Mucosa of gallbladder (tissue), 1 donor: ENCODE measurements at regions not wholly inside any gene's neighbourhood (a gene's known extent, or its start where the extent isn't known, plus 50 kb on each side); places are given as distances from the start of the nearest gene placed in this dataset.
A peak's percentile ranks its signal among the peaks of the same experiment; 100 is the strongest.
"Not testable (repeated sequence)": the region's sequence is repeated elsewhere in the genome, so short reads cannot be mapped to it uniquely, and the experiment has no call there.

Source experiments
- DNase-seq: peaks from one replicate; pipeline ENCODE4 v3.0.0-alpha.2; 2020; ENCODE audit warnings: low spot score
- donor health status: DM: no; HTN: no; CAD: no.

DNA sequence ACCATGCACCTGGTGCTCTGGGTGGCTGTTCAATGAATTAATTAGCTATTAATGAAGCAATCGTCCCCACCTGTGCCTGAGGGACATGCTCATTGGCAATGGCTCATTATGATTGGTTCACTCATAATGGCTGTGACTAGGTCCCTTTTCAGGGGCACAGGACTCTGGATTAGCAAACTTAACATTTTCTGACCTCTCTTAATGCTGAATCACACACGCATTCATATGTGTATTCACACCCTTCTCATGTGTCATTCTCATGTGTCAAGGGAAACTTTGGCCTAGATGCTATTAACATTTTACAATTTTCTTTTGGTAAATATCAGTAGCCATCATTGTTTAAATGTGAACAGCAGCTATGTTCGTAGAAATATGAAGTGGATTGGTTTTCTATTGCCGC lies 98.9 kb upstream of the PMAIP1 start:
- no peak for DNase-seq

DNA sequence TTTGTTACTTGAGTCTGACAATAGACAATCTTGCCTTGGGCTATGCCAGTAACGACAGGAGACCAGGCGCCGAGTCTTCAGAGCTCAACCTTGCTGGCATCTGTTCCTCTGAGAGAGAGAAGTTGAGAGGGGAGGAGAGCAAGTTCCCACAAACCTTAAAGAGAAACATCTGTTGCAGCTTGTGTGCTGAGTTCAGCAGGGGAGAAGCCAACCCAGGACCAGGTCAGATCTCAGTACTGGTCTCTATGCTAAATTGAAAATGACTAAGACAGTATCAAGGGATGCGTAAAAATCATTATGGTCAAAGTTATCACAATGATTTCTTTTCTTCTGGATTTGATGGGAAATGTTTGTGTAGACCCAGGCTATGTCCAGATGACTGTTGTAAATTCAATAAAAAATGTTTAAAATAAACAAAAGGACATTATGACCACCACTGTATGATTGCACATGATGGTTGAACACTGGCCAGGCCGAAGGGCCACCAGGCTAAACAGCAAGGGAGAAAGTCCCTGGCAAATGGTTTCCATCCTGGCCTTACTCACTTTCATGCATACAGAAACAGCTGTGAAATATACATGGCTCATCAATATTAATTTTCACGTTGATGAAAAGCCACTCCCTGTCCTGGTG lies 100.3 kb upstream of the PMAIP1 start:
- no peak for DNase-seq

DNA sequence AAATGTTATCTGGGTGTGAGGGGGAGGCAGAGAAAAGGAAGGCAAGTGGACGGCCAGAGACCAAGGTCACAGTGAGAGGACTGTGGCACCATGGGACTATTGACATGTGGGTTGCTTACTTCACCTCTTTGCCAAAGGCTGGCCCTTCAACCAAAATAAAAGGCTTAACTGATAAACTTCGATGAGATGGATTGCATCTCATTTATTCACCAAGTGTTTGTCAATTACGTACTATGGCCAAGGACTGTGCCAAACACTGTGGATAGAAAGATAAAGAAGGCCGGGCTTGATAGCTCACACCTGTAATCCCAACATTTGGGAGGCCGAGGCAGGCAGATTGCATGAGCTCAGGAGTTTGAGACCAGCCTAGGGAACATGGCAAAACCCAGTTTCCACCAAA lies 98.7 kb upstream of the CCBE1 start:
- no peak for DNase-seq

DNA sequence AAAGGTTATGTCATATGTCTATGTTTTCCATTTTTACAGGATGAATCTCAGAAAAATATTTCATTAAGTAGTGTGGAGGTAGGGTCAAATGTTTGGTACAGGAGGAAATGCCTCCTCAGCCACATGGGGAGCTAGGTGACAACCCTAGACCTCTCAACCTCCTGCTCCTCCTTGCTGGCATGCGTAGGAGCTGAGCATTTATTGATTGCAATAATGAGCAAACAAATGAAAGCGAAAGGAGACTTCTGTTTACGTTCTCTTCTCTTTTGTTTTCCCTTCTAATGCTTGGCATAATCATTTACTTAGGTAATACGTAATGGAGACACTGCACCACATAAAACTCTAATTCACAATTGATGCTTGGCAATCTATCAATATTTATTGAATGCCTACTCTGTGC lies 95.1 kb upstream of the CCBE1 start:
- DNase-seq, result peak; percentile 45

DNA sequence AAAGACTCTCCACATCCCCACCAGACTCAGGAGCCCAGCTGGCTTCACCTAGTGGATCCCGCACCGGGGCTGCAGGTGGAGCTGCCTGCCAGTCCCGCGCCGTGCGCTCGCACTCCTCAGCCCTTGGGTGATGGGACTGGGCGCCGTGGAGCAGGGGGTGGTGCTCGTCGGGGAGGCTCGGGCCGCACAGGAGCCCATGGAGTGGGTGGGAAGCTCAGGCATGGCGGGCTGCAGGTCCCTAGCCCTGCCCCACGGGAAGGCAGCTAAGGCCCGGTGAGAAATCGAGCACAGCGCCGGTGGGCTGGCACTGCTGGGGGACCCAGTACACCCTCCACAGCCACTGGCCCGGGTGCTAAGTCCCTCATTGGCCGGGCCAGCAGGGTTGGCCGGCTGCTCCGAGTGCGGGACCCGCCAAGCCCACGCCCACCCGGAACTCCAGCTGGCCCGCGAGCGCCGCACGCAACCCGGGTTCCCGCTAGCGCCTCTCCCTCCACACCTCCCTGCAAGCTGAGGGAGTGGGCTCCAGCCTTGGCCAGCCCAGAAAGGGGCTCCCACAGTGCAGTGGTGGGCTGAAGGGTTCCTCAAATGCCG lies 93.2 kb upstream of the CCBE1 start:
- DNase-seq, result not testable (repeated sequence)

DNA sequence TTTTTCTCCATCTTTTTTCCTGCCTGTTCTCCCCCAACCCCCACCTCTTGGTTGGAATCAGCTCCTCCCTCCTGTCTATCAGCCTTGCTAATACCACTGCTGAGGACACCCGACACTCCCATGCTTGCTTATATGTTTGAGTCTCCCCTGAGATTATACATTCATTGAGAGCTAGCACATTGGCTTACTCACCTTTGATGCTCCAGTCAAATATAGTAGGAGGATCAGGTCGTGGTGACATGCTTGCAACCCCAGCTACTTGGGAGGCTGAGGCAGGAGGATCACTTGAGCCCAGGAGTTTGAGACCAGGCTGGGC lies 91.5 kb upstream of the CCBE1 start:
- DNase-seq, result no peak

DNA sequence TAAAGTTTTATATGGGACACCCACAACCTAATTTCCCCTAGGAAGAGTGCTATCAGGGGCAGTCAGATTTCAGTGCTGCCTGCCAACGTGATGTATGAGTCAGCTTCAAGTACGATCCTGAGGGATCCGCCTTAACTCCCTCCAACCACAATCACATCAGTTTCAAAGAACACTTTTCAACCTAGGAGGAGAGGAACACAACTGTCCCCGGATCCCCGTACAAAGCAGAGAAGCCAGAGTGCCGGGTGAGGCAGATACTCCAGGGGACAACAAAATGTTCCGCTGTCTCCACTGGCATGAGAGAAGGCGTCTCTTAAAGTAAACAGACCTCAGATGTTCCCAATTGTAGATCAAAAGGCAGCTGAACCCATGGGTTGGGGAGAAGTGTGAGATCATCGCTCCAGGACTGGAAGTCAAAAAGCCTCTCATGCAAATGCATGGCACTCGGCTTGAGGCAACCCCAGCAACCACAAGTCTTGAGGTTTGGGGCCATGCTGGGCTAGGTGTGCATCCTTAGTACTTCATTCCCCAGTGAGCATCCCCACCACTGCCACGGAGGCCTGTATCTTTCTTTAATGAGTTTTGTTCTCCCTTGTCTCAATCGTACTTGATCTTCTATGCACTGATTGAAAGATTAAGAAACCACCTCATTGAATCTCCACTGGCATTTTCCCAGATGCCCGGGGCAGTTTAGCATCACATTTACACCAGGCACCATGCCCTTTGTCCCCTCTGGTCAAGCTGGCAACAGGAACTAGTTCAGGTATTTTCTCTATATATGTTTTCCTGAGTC lies 91.0 kb upstream of the CCBE1 start:
- peak; percentile 17 for DNase-seq

DNA sequence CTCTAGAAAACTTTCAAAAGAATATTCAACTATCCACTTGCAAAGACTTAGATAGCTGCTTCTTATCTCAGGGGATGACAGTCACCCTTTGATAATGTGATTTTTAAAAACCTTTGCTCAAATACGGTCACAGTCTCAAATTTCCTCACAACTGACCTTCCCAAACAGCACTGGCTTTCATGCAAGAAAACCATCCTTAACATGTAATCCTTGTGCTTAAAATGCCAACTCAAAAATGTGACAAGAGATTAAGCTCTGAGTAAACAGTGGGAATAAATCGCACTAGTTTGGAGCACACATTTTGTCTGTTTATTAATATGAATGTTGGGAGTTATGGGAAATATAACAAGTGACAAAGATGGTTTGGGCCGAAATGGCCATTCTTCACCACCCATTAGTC lies 87.5 kb upstream of the CCBE1 start:
- DNase-seq, result no peak

DNA sequence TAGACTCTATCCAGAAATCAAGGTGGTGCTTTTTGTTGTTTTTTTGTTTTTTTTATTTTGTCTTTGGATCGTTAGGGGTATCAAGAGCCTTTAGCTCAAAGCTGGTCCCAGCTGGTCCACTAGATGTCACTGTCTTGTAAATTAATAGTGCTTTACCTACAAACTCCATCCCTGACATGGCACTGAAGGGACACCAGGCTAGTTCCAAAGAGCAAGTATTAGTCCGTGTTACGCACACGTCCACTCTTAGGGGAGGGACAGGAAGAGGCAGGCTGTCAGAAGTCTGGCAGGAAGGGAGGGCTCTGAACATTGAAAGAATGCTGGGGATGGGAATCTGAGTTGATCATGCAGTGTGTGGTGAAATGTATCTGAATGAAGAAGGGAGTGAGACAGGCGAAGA lies 85.9 kb upstream of the CCBE1 start:
- peak; percentile 27 for DNase-seq

DNA sequence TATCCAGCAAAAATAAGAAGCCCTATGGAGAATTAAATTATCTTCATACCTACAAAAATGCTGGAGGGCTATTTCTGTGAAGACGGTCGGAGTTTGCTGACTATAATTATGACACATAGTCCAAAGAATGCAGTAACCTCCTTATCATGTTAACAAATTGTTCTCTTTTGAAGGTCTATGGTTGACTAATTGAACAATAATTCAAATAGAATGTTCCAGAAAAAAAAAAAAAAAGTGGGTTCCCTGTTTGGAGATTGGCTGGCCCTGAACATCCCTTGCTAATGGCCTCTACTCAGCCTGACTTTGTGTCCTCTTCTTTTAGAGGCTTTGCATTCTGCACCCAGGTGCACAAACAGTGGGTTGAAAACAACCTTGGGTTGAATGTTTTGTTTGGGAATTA lies 82.8 kb upstream of the CCBE1 start:
- DNase-seq, result no peak

DNA sequence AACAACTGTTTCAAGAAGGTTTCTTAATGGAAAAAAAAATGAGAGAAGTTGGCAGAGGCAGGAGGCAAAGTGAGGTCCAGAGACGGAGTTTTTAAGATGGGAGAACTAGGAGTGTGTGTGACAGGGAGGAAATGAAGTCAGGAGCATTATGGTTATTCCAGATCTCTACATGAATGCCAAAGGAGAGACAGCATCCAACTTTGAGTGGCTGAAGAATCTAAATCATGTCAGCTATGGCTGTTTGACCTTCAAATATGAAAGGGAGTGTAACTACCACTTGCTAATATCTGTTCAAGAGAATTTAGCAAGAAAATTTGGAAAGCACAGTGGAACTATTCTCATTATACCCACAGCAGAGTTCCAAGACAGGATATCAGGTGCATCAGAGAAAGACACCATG lies 81.2 kb upstream of the CCBE1 start:
- DNase-seq, result no peak

DNA sequence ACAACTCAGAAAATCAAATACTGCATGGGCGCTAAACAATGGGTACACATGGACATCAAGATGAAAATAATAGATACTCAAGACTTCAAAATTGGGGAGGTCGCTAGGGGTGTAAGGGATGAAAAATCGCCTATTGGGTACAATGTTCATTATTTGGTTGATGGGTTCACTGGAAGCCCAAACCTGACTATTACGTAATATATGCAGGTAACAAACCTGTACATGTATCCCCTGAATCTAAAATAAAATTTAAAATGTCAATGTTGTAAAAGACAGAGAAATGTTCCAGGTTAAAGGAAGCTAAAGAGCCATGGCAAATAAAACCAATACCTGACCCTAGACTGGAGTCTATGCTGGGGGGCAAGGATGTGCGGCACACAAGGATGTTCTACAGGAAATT lies 80.4 kb upstream of the CCBE1 start:
- no peak for DNase-seq

DNA sequence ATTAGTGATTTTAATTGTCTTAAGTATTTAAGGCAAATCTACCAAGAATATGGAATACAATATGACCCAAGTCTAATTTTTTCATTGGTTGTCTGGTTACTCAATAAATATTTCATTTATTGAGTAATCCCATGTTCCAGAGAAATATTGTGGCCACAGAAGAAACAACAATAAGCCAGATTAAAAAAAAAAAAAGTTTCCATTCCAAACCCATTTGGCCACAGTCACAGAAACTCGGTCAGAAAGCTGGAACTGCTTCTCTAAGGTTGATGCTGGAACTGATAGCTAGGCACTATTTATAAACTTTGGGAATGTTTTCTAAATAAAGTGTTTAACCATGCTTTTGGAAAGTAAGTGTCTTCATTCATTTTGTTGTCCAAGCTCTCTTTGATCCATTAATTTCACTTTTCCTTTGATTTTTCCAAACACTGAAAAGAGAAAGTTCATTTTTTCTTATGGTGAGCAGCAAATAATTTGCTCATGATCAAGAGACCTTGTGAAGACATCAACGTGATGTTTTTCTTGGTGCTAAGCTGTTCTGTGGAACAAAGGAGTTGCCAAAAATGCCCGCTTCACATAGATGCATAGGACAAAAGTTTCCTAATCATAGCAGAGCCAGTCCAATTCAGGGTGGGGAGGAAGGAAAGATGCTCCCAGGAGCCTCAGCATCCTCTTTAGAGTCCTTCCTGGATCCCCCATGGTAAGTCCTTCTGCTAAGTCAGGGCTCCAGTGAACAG lies 72.1 kb upstream of the CCBE1 start:
- DNase-seq, result no peak

DNA sequence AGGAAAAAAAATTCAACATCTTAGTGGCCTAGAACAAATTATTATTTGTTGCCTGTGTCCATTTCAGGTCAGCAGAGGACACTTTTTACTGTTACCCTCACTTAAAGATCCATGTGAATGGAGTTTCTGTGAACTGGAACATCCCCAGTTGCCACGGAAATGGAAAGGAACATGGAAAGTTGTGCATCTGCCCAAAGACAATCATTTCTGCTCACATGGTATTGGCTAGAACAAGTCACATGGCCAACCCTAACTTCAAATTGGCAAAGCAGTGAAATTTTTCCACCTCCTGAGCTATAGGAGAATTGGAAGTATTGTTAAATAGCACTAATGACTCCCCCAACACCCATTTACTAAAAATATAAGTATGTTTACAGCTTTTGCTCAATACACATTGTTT lies 71.2 kb upstream of the CCBE1 start:
- no peak for DNase-seq

DNA sequence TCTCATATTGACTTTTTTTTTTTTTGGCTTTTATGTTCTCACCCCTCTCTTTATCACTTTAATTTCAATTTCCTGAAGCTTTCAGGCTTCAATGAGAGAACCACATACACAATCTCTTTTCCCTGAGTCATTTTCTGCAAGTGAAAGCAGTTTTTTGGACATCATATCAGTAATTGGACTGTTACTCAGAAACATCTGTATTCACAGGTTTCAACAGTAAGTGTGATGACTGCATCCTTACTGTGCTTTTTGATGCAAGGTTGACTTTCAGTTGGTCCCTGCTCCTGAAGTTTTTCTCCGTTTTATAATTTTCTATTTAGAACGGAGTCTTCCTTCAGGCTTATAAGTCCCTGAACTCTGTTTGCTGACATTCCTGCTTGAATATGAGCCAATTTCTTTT lies 70.5 kb upstream of the CCBE1 start:
- no peak for DNase-seq

DNA sequence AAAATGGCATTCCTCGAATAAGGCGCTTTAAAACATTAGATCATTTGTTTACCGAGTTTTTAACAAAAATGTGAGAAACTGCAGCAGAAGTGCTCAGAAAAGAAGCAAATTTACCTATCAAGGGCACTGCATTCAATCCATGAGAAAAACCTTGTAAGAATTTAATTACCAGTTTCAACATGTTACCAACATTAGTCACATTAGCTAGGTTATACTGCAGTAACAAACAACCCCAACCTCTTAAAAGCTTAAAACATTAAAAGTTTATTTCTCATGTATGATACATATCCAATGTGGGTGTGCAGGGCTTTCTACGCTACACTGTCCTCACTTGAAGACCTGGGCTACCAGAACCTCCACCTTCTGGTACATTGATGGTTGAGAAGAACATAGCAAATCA lies 68.1 kb upstream of the CCBE1 start:
- no peak for DNase-seq

DNA sequence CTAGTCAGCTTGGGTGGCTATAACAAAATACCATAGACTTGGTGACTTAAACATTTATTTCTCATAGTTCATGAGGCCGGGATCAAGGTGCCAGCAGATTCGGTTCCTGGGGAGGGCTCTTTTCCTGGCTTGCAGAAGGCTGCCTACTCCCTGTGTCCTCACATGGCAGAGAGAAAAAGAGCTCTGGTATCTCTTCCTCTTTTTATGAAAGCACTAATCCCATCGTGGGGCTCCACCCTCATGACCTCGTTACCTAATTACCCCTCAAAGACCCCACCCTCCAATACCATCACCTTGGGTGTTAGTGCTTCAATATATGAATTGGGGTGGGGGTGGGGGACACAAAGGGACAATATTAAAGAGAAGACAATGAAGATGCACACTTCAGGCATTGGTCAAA lies 67.1 kb upstream of the CCBE1 start:
- no peak for DNase-seq

DNA sequence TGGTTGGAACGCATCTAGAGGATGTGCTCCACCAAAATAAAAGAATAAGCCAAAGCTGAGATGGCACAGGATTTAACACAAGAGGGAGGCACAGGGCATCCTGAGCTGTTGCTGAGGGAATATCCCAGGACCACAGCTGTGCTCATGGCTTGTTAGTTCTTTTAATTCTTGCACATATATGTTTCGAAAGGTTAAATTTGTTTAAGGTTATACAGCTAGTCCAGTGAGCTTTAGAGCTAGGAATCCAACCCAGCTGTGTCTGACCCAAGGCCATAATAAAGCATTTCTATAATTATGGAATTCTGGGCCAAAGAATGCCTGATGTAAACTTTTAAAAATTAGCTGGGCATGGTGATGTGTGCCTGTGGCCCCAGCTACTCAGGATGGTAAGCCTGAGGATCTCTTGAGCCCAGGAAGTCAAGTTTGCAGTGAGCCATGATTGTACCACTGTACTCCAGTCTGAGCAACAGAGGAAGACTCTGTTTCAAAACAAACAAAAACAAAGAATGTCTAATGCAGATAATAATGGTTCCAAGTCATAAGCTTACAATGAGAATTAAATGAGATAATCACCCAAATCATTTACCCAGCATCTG lies 66.4 kb upstream of the CCBE1 start:
- DNase-seq, result no peak

DNA sequence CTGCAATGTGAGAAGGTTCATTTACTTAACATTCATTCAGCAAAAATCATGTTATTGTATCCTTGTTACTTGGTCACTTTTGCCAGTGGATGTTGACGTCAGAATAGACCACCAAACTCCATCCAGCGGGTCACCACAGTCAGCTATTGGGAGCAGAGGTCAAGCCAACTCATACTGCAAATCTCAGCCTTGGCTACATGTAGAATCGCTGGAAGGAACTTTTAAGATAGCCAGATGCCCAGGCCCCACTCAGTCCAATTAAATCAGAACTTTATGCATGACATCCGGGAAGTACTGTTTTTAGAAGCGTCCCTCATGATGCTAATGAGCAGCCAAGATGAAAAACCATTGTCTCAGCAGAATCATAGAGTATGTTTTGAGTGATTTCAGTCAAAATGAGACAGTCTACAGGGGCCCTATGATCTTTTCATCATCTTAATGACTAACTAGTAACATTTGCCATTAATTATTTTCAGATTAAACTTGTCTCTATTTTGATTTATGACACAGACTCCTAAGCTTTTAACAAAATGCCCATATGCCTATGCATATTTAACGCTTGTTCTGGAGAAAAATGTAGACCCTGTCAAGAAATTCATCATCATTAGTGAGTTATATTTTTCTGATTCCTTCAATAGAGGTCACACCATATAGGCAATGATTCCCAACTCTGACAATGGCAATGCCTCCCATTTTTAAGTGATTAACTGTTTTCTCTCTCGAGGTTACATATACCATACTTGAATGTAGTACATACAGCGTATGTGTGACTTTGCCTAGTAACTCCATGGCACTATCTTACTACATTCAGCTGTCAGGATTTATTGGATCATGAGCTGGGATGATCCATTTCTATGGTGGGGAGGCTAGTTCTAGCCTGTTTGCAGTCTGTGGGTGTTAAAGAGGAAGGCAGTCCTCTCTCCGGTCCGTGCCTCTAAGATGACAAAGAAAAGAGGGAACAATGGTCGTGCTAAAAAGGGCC lies 63.7 kb upstream of the CCBE1 start:
- DNase-seq, result no peak

DNA sequence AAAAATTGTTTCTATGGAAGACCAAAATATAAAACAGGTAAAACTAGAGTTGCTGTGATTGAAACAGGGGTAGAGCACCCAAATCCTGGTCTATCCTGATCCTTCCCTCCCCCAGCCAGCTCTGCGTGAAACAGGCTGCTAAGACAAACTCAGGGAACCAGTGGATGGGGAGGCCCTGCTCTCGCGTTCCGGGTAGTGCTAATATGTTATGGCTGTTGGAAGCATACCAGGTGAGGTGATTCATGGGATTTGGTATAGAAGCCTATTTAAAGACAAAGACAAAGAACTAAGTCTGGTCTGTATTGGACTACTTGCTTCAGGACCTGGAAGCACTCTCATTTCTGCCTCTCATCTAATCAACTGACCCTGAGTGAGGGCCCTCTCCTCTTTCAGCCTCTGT lies 63.0 kb upstream of the CCBE1 start:
- no peak for DNase-seq

DNA sequence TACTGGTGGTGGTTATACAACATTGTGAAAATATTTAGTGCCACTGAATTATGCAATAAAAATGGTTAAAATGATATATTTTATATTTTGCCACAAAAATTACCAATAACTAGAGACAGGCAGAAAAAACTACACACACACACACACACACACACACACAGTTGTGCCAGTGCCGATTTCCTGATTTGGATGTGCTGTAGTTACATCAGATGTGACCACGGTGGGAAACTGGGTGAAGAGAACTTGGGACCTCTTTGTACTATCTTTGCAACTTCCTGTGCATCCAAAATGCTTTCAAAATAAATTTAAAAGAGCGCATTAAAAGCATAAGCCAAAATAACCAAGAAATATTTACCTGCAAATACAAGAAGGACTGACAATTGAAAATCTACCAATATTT lies 61.6 kb upstream of the CCBE1 start:
- DNase-seq, result no peak
